Thoracic aorta (tissue), 2 donors: ENCODE measurements at regions not wholly inside any gene's neighbourhood (a gene's known extent, or its start where the extent isn't known, plus 50 kb on each side); places are given as distances from the start of the nearest gene placed in this dataset.

Experiments
- ATAC-seq: fragments of 150-250 bp; one replicate; pipeline ENCODE4 v1.8.0; 2017; ENCODE audit warnings: low read depth; ENCODE audit not compliant: insufficient number of reproducible peaks, low FRiP score
- DNase-seq: peaks from one replicate; pipeline ENCODE4 v3.0.0-alpha.2; 2020; ENCODE audit warnings: low spot score
- H3K27ac ChIP-seq, 2 donors: fragments of 200-600 bp; sonication (generic); 1 replicate in 1 of 2; 2 replicates in 1 of 2; pipeline ENCODE4 v1.5.1; 2016; ENCODE audit warnings: mild to moderate bottlenecking in 2 of 2, moderate library complexity in 2 of 2
- H3K27me3 ChIP-seq: fragments of 200-600 bp; sonication (generic); replicated peaks from 2 replicates; pipeline ENCODE4 v1.6.0; 2016; ENCODE audit warnings: mild to moderate bottlenecking; ENCODE audit not compliant: insufficient read depth
- H3K36me3 ChIP-seq: fragments of 200-600 bp; sonication (generic); one replicate; pipeline ENCODE4 v1.5.1; 2016
- H3K4me1 ChIP-seq, 2 donors: fragments of 200-600 bp; sonication (generic); 1 replicate in 1 of 2; 2 replicates in 1 of 2; pipeline versions ENCODE4 v1.5.1 to v1.6.0; 2016; ENCODE audit warnings: low read depth in 2 of 2, mild to moderate bottlenecking in 1 of 2; ENCODE audit not compliant: control insufficient read depth in 1 of 2
- H3K4me3 ChIP-seq: fragments of 200-600 bp; sonication (generic); 2 replicates; pipeline ENCODE4 v1.5.1; 2016; ENCODE audit warnings: mild to moderate bottlenecking
- H3K9me3 ChIP-seq: fragments of 200-600 bp; sonication (generic); 2 replicates; pipeline ENCODE4 v1.5.1; 2016
- TF ChIP-seq, protein P1 (sequence below): fragments of 200-600 bp; sonication (generic); IDR thresholded peaks from one replicate; pipeline ENCODE4 v1.5.1; 2019; ENCODE audit warnings: antibody characterized with exemption

DNA sequence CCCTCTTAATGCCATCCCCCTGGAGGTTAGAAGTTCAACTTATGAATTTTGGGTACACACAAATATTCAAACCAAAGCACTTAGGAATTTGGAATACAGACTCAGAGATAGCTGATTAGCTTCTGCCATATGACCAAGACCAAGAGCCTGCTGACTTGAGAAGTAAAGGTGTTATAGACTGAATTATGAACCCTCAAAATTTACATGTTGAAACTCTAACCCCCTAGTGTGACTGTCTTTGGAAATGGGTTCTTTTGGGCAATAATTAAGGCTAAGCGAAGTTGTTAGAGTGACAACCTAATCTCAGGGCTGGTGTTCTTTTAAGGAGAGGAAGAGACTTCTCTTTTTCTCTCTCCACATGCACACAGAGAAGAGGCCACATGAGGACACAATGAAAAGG, 151.2 kb downstream of the COX18 start:
- ATAC-seq = no peak
- no peaks in the 10 kb centered on the region for H3K27me3 ChIP-seq

DNA sequence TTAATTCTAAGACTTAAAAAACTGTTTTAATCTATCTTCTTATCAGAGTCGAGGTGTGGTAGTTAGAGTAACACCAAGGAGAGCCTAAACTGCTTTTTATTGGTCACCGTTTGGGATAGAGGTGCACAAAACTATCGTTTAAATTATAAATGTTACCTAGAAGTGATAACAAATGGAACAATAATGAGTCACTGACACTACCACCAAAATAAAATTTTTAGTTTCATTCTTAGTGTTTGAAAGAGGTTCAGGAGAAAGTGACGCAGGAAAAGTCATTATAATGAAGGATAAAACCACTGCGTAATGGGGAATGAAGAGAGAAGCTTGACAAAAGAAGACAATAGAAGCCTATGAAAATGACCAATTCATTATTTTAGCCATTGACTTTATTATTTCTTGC, 158.2 kb downstream of the COX18 start:
- Histone ChIP-seq H3K36me3 (no peaks in the 10 kb centered on the region), H3K4me3 (no peak overlapping the region), H3K9me3 (no peaks in the 10 kb centered on the region), H3K4me1 (no peaks in the 10 kb centered on the region), H3K27ac (no peak overlapping the region), H3K27me3 (no peaks in the 10 kb centered on the region)
- ATAC-seq = no peak
- TF ChIP-seq, protein P1, sequence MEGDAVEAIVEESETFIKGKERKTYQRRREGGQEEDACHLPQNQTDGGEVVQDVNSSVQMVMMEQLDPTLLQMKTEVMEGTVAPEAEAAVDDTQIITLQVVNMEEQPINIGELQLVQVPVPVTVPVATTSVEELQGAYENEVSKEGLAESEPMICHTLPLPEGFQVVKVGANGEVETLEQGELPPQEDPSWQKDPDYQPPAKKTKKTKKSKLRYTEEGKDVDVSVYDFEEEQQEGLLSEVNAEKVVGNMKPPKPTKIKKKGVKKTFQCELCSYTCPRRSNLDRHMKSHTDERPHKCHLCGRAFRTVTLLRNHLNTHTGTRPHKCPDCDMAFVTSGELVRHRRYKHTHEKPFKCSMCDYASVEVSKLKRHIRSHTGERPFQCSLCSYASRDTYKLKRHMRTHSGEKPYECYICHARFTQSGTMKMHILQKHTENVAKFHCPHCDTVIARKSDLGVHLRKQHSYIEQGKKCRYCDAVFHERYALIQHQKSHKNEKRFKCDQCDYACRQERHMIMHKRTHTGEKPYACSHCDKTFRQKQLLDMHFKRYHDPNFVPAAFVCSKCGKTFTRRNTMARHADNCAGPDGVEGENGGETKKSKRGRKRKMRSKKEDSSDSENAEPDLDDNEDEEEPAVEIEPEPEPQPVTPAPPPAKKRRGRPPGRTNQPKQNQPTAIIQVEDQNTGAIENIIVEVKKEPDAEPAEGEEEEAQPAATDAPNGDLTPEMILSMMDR = no peak
- no peak for DNase-seq

More for the DNA sequence above, 151.2 kb downstream of the COX18 start:
- no peak overlapping the region for H3K4me3 ChIP-seq
- H3K4me1 ChIP-seq = no peaks in the 10 kb centered on the region
- H3K9me3 ChIP-seq = no peaks in the 10 kb centered on the region
- H3K36me3 ChIP-seq = no peaks in the 10 kb centered on the region
- no peak overlapping the region for H3K27ac ChIP-seq
- DNase-seq = no peak
- TF ChIP-seq, protein P1 = no peak

DNA sequence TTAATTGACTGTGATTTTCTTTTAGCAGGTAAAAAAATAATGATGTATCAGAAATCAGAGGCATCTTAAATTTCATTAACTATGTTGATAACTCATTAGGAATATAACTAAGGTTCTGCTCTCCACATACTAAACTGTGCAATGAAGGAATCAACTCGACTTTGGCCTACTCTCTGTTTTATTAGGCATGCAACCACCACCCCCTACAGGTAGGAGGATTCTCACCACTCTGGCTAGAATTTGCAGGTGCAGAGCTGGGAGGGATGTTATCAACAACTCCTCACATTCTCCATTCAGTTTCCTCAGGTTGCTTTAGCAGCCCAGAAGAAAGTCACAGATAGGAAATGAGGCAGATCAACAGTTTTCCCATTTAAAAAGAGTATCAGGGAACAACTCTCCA, 160.1 kb downstream of the COX18 start:
- Histone ChIP-seq H3K4me3 (no peak overlapping the region), H3K27ac (no peak overlapping the region), H3K27me3 (no peaks in the 10 kb centered on the region), H3K9me3 (no peaks in the 10 kb centered on the region), H3K4me1 (no peaks in the 10 kb centered on the region), H3K36me3 (no peaks in the 10 kb centered on the region)
- no peak for DNase-seq
- peak; percentile 55 for ATAC-seq
- TF ChIP-seq, protein P1 = peak; percentile 34

DNA sequence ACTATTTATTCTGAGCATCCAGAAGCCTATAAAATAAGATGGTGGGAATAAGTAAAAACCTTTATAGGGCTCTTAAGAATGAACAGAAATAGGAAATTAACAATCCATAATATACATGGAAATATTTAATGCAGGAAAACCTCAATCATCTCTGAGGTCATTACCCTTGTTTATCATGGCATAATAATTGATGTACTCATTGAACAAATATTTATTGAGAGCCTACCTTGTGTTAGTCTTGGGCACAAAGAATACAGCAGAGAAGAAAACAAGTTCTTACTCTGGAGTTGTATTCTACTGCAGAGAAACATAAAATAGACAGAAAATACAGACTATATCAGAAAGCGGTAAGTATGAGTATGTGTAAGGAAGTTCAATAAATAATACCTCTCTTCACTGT, 167.2 kb downstream of the COX18 start:
- TF ChIP-seq, protein P1 = no peak
- ATAC-seq (no peak), DNase-seq (no peak)
- no peaks in the 10 kb centered on the region for H3K36me3 ChIP-seq
- no peak overlapping the region for H3K4me3 ChIP-seq
- no peaks in the 10 kb centered on the region for H3K27me3 ChIP-seq
- H3K4me1 ChIP-seq = peaks cover under 1 to 5% of the 10 kb centered on the region in 2 donors
- H3K27ac ChIP-seq = no peak overlapping the region
- H3K9me3 ChIP-seq = no peaks in the 10 kb centered on the region

DNA sequence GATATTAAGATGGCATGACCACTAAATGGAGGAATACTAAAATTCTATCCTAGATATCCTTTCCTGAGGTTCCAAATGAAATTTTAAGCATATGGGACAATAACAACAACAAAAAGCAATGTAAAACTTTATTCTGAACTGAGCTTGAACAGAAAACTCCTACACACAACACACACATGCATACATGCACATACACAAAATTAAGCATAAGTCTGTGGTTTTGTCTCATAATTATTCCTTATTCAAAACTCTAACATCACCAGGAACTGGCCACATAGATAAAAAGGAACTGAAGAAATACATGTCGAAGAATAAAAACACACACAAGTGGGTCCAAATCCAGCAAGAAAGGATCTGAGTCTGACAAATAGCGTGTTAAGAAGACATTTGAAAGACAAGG, 168.0 kb downstream of the COX18 start:
- no peak overlapping the region for H3K4me3 ChIP-seq
- no peaks in the 10 kb centered on the region for H3K9me3 ChIP-seq
- H3K4me1 ChIP-seq = peaks cover 7 to 12% of the 10 kb centered on the region in 2 donors
- no peak overlapping the region for H3K27ac ChIP-seq
- no peak for DNase-seq
- no peaks in the 10 kb centered on the region for H3K27me3 ChIP-seq
- TF ChIP-seq, protein P1 = no peak
- no peak for ATAC-seq
- H3K36me3 ChIP-seq = no peaks in the 10 kb centered on the region
